GM18519 (cell line): ENCODE measurements at regions not wholly inside any gene's neighbourhood (a gene's known extent, or its start where the extent isn't known, plus 50 kb on each side); places are given as distances from the start of the nearest gene placed in this dataset.

Experiments used
- ATAC-seq: cut with Tn5 transposase; IDR thresholded peaks from one replicate; pipeline ENCODE4 v1.9.1; 2021; ENCODE audit warnings: mild to moderate bottlenecking, moderate library complexity; ENCODE audit not compliant: unreplicated experiment, low FRiP score

- no peak for ATAC-seq
Observed at GRCh38 chr1:193590102-193590501, 403.7 kb upstream of the B3GALT2 start.

- ATAC-seq, result no peak
Observed at GRCh38 chr1:193589597-193590040, 403.2 kb upstream of the B3GALT2 start.

- ATAC-seq, result no peak
Observed at GRCh38 chr1:193588311-193589082, 402.1 kb upstream of the B3GALT2 start.

- ATAC-seq, result no peak
Observed at GRCh38 chr1:193584731-193585239, 398.4 kb upstream of the B3GALT2 start.

GRCh38 chr1:193581341-193581740 lies 394.9 kb upstream of the B3GALT2 start:
- ATAC-seq, result no peak

GRCh38 chr1:193580419-193580818 lies 394.0 kb upstream of the B3GALT2 start:
- no peak for ATAC-seq

GRCh38 chr1:193579323-193579722 lies 392.9 kb upstream of the B3GALT2 start:
- ATAC-seq, result no peak

GRCh38 chr1:193574913-193575312 lies 388.5 kb upstream of the B3GALT2 start:
- ATAC-seq, result no peak

- no peak for ATAC-seq
Observed at GRCh38 chr1:193569983-193570269, 383.5 kb upstream of the B3GALT2 start.

GRCh38 chr1:193569096-193569982 lies 382.9 kb upstream of the B3GALT2 start:
- ATAC-seq, result no peak

GRCh38 chr1:193568512-193568911 lies 382.1 kb upstream of the B3GALT2 start:
- ATAC-seq, result no peak

- no peak for ATAC-seq
Observed at GRCh38 chr1:193567937-193568336, 381.5 kb upstream of the B3GALT2 start.

- no peak for ATAC-seq
Observed at GRCh38 chr1:193566735-193567134, 380.3 kb upstream of the B3GALT2 start.

GRCh38 chr1:193565971-193566577 lies 379.7 kb upstream of the B3GALT2 start:
- no peak for ATAC-seq

GRCh38 chr1:193562121-193562520 lies 375.7 kb upstream of the B3GALT2 start:
- no peak for ATAC-seq

- no peak for ATAC-seq
Observed at GRCh38 chr1:193558491-193559028, 372.1 kb upstream of the B3GALT2 start.

GRCh38 chr1:193555662-193556441 lies 369.4 kb upstream of the B3GALT2 start:
- no peak for ATAC-seq

- no peak for ATAC-seq
Observed at GRCh38 chr1:193553564-193553963, 367.2 kb upstream of the B3GALT2 start.

GRCh38 chr1:193552274-193552673 lies 365.9 kb upstream of the B3GALT2 start:
- ATAC-seq, result no peak

GRCh38 chr1:193549081-193549480 lies 362.7 kb upstream of the B3GALT2 start:
- ATAC-seq, result no peak
